GM12864 (cell line): ENCODE measurements at regions not wholly inside any gene's neighbourhood (a gene's known extent, or its start where the extent isn't known, plus 50 kb on each side); places are given as distances from the start of the nearest gene placed in this dataset.

ENCODE experiments used
- DNase-seq: peaks from one replicate; pipeline ENCODE4 v3.0.0-alpha.2; 2011; ENCODE audit warnings: low read depth
- H3K4me3 ChIP-seq: 2 replicates; pipeline ENCODE4 v1.5.1; 2011; ENCODE audit warnings: mild to moderate bottlenecking, low read depth, low read length, control low read depth
- CTCF ChIP-seq: IDR thresholded peaks from 2 replicates; pipeline ENCODE4 v1.5.1; 2011; ENCODE audit warnings: low read depth, mild to moderate bottlenecking, moderate library complexity, low read length, control low read depth, inconsistent platforms; ENCODE audit errors: missing control alignments

- no peak for DNase-seq
- no peak for TF ChIP-seq CTCF
Observed at GRCh38 chr12:107488666-107489065, 196.9 kb upstream of the PWP1 start.

GRCh38 chr12:107490010-107490409 is 195.6 kb upstream of the PWP1 start:
- TF ChIP-seq CTCF: no peak
- DNase-seq: no peak
- H3K4me3 ChIP-seq: no peak overlapping the region

More at GRCh38 chr12:107488666-107489065, 196.9 kb upstream of the PWP1 start:
- no peak overlapping the region for H3K4me3 ChIP-seq

- no peak overlapping the region for H3K4me3 ChIP-seq
- no peak for TF ChIP-seq CTCF
- no peak for DNase-seq
Observed at GRCh38 chr12:107491856-107492255, 193.7 kb upstream of the PWP1 start.

- no peak for DNase-seq
- no peak overlapping the region for H3K4me3 ChIP-seq
- no peak for TF ChIP-seq CTCF
Observed at GRCh38 chr12:107492393-107493134, 193.0 kb upstream of the PWP1 start.

GRCh38 chr12:107493135-107493494 is 192.5 kb upstream of the PWP1 start:
- TF ChIP-seq CTCF: no peak
- DNase-seq: no peak
- H3K4me3 ChIP-seq: no peak overlapping the region

GRCh38 chr12:107493666-107494065 is 191.9 kb upstream of the PWP1 start:
- no peak overlapping the region for H3K4me3 ChIP-seq
- DNase-seq: no peak
- no peak for TF ChIP-seq CTCF

- H3K4me3 ChIP-seq: no peak overlapping the region
- no peak for DNase-seq
- no peak for TF ChIP-seq CTCF
Observed at GRCh38 chr12:107494331-107494730, 191.3 kb upstream of the PWP1 start.
